Dedifferentiated amniotic fluid mesenchymal stem cell (primary cell): ENCODE measurements at regions not wholly inside any gene's neighbourhood (a gene's known extent, or its start where the extent isn't known, plus 50 kb on each side); places are given as distances from the start of the nearest gene placed in this dataset.

ENCODE experiments used
- DNase-seq: peaks from one replicate; pipeline ENCODE4 v3.0.0-alpha.2; 2016; ENCODE audit errors: extremely low spot score

DNA sequence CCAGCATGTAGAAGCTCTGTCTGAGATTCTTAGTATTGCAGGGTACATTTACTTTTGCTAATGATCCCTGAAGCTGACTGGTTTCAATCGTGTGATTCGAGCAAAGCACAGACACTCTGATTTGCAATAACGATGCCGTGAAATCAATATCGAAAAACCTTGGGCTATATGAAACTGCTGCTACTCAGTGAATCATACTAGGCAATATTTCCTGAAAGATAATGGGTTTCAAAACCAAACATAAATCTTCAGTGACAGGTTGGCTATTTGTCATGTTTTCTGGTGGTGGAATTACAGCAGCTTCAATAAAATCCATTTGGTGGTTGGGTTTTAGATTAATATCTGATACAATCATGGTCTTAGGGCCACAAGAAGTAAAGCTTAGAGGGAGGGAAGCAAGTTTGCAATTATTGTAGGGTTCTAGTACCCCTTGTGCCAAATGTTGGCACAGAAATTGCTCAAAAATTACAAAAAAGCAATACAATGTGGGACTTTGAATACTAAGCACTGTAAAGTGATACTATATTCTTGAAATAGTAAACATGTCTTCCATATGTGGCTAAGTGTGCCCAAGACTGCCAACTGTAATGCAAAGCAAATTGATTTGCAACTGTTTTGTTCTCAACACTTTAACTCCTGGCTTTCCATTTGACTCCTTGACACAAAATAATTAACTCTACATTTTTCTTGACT is 112.4 kb upstream of the JAZF1 start:
- DNase-seq, result no peak

DNA sequence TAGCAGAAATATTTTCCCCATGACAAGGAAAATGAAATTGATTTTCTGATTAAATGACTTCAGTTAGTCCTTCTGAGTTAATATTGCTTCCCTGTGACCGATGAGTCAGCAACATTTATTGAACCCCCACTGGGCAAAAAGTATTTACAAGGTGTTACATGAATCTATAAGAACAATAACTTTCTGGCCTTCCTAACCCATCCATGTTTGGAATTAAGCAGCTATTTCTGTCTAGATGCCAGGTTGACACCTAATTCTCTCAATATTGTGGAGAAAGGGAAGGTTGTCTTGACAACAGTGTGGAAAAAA is 112.9 kb upstream of the JAZF1 start:
- no peak for DNase-seq

DNA sequence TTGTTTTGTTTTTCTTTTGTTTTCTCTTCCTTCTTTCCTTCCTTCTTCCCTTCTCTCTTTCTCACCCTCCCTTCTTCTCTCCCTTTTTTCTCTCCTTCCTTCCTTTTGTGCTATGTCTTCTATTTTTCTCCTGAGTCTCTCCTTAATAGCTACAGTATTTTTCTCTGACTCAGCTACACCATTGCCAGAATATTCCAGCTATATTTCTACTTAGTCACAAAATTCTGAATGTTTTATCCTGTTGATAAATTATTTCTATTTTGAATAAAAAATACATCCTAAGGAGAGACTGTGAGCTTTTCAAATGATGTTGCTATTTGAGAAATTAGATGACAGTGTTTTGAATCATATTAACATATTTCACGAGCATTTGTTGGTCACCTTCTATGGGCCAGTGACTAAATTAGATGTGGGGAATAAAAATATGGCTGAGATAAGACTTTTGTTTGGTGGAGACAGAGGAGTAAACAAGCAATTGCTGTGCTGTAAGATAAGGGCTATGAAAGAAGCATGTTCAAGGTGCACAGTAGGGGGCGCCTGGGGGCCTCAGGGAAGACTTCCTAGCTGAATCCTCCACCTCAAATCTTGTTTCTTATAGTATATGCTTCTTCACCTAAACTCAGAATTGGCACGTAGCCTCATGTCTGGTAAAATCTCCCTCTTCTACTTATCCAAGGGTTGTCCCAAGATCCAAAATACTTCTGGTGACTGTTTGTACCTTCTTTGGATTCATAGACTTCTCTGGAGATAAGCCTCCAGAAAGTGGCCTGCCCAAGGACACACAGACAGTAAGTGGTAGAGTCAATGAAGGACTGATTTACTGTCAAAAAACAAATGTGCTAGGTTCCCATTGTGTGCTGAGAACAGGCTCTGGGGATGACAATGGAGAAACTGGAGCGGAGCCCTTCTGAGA is 115.5 kb upstream of the CREB5 start:
- peak; percentile 47 for DNase-seq

DNA sequence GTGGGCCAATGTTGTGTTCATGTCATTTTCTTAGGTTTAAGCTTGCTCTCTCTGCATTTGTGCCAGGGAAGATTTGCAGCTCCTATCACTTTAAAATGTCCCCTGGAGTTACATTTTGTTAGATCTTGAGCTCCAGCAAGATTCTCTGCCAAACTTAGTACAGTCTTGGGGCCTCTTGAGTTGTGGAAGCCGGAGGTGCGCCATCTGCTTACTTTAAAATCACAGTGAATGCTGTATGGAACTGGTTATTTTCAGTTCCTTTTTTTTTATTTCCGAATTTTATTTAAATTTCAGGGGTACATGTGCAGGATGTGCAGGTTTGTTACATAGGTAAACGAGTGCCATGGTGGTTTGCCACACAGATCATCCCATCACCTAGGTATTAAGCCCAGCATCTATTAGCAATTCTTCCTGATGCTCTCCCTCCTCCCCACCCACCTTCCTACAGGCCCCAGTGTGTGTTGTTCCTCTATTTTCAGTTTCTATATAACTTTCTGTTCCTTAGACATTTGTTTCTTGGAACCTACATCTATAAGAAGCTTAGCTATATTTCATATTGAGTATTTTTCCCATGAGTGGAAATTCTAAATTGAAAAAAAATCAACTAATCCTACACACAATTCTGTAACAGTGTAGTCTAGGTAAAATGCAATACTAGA is 114.4 kb upstream of the CREB5 start:
- no peak for DNase-seq

DNA sequence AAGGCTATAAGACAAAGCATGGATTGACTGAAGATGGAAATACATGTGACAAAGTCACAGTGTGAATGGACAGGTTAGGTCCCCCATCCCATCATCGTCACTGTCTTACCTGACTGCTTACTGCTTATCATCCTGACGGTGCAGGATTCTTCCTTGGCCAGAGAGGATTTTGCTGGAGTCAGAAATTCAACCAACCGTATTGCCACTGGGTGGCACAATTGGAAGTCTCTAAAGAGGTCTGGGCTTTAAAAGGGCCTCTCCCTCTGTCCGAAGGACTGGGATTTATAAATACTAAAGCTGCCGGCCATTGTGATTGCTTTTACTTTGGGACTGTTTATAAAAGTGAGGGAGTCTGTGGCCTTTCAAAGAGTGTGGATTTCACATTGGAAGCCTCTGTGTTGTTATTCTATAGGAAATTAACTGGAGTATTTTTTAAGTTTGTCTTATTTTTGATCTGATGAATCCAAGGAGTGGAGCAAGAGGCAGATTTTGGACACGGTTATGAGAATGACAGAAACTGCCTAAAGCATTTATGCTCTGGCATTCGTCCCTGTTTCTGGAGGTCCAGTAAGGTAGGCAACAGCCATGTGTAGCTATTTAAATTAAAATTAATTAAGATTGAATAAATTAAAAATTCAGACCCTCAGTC is 113.3 kb upstream of the CREB5 start:
- DNase-seq, result peak; percentile 82

DNA sequence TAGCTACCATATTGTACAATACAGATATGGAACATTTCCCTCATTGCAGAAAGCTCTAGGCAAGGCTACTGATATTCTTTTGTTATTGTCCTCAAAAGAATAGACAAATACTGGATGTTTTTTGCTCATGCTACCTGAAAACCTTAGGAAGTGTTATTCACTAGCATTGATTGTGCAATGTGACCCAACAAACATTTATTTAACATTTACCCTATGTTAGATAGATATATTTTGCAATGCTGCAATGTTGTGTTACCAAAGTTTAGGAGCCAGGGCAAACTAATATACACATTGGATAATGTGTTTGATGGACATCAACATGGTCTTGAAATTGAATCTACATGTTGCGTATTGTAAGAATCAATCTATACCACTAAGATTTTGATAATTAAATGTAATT is 112.8 kb upstream of the CREB5 start:
- DNase-seq, result no peak

DNA sequence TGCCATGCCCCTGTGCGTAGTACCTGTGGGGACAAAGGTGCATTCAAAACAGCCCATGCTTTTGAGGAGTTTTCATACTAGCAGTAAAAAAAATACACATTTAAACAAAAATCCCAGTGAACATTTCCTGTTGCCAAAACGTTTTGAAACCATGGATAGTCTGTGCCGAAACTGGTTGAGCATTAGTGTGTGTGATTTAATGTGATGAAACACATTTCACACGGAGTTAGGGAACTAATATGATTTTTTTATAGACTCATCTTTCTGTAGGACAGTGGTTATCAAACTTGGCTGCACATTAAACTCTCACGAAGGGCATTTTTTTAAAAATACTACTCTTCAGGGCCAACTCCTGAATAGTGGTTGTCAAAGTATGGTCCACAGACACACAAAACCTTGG is 111.8 kb upstream of the CREB5 start:
- no peak for DNase-seq

DNA sequence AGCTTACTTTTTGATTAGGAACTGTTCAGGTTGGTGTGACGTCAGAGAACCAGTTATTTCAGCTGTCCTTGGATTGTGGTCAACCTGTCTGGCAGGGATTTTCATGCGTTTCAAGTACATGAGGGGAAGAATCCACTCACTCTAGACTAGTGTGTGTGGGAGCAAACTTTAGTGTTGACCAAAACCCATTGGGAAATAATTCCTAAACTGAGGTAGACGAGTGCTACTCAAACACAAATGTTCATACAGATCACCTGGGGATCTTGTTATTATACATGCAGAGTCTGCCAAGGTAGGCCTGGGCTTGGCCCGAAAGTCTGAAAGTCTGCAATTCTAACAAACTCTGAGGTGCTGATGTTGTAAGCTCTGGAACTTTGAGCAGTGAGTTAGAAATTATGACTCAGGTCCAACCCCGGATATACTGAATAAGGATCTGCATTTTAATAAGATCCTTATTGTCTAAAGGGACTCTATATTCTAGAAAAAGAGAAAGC is 111.1 kb upstream of the CREB5 start:
- DNase-seq, result no peak

DNA sequence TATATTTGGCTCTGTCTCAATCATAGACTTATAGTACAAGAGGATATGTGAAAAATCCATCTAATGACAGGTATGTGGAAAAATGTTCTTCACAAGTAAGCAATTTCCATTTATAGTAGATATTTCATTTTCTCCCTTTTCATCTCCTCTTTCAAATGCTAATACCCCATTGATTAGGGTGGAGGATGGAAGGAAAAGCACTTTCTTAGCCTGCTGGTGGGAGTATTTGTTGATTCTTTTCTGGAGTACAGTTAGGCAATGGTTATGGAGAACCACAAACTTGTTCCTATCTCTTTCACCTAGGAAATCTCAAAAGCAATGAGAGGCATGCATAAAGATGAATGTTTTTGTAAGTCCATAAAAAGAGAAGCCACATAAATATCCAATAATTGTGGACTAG is 108.0 kb upstream of the CREB5 start:
- no peak for DNase-seq

DNA sequence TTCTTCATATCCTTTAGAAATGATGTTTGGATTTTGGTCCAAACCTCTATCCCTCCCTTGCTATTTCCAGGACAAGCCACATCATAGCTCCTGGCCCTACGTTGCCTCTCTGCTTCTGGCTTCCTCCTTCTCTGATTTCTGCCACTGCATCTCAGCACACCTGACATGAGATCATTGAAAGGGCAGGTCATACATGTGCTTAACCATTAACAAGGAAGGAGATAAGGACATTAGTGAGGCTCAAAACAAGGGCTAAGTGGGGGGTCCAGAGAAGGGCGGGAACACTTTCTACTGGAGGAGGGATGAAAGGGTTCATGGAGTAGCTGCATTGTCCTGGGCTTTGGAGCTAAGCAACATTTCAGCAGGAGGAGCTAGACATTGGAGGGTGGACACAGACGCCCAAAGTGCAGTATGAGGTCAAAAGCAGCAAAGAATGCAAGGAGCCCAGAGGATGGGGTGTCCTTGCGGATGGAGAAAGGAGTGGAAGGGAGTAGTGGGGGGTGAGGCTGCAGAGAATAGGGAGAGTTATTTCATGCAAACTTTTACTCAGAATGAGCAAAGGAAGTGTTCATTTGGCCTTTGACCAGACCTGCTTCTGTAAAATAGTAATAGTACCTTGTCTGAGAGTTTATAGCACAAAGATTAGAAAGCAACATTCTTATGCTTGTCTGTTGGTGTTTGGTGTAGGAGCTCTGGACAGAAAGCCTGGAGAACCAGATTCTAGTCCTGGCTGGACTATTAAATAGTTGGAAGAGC is 102.4 kb upstream of the CREB5 start:
- DNase-seq, result no peak

DNA sequence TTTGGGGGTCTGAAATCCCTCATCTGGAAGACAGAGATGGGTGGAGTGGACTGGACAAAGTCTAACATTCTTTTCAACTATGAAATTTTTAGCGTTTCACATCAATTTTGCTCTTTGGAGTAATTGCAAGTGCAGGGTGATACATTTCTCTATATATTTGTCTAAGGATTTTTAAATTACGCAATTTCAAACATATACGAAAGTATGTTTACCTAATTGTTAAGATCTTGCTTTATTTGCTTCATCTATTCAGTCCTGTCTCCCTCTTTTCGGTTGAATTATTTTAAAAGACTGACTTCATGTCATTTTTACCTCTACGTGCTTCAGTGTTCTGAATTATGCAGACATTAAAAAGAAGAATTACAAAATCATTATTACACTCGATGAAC is 101.9 kb upstream of the CREB5 start:
- no peak for DNase-seq

DNA sequence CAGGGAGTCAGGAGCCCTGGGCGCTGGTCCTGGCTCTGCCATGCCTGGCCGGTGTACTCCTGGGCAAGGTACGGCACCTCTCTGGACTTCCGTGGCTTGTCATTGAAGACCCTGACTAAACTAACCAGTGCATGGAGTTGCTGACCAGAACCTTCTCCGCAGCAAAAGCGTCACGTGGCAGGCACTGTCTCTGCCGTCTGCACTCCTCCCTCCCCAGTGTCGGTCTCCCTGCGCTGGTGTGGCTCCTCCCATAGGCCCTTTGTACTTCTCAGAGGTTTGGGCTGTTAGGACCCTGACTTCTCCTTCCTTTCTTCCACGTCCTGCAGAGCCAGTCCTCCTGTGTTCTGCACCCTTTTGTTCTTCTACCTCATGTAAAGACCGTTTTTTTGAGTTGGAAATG is 100.6 kb upstream of the CREB5 start:
- no peak for DNase-seq

DNA sequence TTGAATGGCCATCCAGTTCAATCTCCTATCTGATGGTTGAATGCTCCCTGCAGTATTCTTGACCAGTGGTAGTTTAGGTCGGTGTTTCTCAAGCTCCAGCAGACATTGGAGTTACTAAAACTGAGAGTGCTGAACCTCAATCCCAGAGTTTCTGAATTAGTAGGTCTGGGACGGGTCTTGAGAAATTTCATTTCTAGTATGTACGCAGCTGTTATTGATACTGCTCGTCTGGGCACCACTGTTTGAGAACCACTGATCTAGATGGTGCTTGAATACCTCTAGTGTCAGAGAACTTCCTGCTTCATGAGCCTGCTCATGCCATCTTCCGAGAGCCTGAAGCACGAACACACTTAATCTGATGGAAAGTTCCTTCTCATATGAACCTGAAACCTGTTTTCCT is 99.4 kb upstream of the CREB5 start:
- DNase-seq, result no peak

DNA sequence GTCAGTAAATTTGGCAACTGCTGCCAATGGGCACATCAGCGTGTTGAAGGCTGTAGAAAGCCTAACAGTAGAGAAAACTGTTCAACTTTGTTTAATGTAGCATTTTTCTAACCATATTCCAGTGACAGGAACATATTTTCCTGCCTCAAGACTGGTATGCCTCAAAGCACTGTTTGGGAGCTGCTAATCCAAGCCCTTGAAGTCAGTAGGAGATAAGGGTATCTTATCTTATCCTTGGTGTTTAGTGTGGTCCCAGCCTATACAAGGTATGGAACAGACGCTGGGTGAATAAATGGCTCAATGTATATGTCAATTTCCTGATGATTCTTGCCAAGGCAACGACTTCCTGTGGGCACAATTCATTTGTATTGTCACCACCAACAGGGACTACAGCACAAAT is 97.5 kb upstream of the CREB5 start:
- no peak for DNase-seq

DNA sequence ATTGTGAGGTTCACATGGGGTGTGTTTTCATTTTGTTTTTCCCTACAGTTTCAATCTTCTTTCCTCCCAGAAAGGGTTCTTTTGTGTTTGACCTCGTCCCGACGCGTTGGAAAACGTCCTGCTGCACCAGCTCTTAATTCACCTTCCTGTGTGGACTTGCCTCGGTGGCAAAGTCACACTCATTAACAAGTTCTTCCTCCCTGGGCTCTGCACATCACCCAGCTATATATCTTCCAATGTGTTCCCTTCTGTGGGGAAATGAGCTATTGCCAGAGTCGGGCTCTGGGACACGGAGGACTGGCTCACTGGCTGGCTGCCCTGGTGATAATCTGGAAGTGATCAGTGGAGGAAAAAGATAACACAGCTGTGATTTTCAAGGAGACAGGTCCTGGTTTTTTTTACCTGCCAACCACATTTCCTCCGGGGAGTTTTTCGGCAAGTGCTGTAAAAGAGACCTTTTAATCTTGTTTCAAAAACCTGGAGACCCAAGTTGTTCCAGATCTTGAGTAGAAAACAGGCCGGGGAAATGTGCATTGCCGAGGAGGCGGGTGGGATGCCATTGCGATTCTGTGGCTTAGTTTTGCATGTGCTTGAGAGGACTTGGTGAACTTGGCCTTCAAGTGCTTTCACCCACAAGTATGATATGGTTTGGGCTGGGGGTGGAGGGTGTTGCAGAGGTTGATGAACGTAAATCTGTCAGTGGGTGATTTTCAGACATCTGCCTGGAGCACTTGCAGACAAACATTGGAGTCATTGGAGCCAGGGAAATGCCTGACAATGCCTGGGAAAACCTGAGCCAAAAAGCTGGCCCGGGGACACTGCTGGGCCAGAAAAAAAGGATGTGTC is 96.5 kb upstream of the CREB5 start:
- DNase-seq, result no peak

DNA sequence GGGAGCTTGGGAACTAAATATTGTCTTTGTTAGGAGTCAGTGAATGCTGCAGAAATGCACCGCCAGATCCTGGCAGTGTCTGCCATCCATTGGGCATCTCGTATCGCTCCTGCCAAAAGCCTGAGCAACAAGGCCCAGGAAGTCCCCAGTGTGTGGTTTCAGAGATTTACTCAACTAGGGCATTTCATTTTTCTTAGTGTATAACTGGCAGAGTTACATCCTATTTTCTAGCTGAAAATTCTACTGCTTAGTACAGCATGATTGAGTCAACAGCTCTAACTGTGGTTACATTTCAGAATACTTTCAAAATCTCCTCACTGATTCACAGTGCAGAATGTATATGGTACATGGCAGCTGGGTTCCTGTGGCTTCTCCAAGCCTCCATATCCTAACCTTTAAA is 95.8 kb upstream of the CREB5 start:
- DNase-seq, result peak; percentile 62

DNA sequence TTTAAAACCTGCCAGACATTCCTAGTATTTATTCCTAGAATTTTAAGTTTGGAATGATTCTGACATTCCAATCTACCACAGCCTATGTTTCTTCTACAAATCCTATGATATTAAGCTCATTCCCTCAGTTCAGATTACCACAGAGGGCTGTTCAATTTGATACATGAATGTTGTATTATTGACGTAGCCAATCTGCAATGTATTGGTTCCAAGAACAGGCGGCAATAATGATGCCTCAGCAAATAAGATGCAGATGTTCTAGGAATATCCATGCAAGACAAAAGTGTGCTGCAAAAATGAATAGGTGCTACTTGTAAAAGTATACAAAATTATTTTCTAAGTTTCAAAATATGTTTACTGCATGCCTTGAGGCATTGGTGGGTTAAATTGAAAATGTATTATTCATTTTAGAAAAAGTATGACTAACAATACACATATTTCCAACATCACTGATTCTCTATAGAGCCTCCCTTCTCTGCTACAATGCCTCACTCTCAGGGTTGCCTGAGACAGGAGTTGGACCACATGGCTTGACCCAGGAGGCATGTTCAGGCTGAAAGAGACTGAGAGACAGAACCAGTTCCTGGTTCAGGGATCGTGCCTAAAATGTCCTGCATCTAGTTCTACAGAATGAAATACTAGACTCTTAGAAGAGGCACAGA is 94.1 kb upstream of the CREB5 start:
- DNase-seq, result no peak

DNA sequence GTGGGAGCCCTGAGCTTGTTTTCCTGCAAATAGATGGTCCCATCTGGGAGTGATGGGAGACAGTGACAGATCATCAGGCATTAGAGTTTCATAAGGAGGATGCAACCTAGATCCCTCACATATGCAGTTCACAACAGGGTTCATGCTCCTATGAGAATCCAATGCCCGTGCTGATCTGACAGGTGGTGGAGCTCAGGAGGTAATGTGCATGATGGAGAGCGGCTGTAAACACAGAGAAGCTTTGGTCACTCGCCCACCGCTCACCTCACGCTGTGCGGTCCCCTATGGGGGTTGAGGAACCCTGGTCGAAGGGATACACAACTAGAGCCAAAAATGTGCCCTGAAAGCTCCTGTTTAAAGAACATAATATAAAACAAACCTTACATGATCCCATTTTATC is 88.5 kb upstream of the CREB5 start:
- no peak for DNase-seq

DNA sequence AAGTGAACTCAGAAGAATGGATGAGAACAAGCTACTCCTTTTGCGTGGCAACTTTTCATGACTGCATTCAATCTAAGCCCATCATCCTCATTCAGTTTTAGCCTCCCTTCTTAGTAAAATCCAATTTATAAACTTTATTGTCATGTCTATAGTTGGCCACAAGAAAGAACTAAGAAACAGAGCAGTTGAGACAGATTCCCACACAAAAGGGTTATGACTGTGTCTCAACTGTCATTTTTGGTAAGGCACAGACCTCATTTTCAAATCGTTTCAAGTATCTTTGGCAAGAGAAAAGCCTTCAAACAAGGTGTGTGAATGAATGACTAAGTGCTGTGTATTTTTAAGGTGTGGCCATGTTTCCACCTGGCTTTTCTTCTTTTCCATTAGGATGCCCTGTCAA is 84.2 kb upstream of the CREB5 start:
- DNase-seq, result no peak
